Colon (tissue), 2 donors: ENCODE measurements at regions not wholly inside any gene's neighbourhood (a gene's known extent, or its start where the extent isn't known, plus 50 kb on each side); places are given as distances from the start of the nearest gene placed in this dataset.
"Not testable (repeated sequence)": the region's sequence is repeated elsewhere in the genome, so short reads cannot be mapped to it uniquely, and the experiment has no call there.

Source experiments
- FAIRE-seq: peaks from 2 replicates; lab custom pipeline; 2012; peaks lifted over from hg19 to GRCh38; lab: Jason Lieb, UNC
- donor health status: control.
- donor health status: control.

DNA sequence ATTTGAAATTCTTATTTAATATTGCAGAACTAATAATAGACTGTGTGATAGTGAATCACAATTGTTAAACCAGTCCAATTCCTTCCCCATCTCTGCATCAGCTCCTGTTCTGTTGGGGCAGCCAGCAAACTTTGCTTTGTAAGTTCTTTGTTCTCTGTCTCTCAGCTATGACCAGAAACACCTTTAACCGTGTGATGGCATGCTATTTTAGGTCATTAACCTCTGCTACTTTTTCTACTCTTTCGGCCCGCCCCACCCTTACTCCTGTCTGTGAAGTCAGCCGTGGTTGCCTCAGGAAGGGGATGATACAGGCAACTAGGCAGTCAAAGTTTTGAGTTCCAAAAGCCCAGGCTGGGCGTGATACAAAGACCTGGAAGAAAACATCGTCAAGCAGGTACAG lies 51.3 kb upstream of the EGFL6 start:
- no peak for FAIRE-seq

DNA sequence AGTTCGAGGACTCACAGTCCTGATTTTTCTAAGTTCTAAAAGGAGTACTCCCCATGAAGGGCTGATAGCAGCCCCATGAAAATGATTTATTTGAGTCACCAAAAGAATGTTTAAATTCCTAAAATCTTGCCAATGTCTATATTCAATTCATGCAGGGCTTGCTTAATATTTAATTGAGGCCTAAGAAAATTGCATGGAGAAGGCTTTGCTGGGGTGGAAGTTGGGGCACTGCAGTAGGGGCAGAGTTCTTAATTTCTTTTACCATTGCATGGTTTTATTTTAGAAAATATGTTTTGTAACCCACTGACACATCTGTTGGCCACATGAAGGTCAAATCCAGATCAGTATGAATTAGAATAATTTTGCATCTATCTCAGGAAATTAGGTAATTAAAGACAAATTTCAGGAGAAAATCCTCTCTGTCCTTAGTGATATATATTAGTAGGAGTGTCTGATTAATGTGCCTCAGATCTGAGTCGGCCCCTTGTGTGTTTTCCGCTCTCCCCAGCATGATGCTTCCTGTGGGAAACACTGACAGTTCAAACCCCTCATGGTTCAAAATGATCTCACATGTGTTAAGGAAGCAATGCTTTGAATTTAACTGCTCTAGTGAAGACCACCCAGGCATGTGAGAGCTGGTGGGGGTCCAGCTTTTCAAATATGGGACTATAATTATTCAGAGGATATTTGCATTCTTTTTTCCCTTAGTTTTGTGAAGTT lies 54.0 kb upstream of the EGFL6 start:
- no peak for FAIRE-seq

DNA sequence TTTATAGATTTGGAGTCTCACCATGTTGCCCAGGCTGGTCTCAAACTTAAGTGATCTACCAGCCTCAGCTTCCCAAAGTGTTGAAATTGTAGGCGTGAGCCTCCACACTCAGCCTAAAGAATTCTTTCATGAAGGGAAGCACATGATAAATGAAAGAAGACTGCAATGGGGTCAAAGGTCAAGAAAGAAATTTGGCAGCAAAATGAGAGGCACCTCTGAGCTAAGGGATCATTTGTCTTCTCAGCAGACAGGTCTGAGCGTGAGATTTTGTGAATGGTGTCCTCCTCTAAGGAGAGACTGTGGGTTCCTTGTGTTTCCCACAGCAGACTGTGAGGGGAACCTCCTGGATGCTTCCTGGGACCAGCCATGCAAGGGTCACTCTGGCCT lies 57.5 kb upstream of the EGFL6 start:
- FAIRE-seq = no peak

GRCh38 chrX:13511241-13511943 lies 58.0 kb upstream of the EGFL6 start:
- FAIRE-seq = no peak

GRCh38 chrX:13507893-13508292 lies 61.5 kb upstream of the EGFL6 start:
- no peak for FAIRE-seq

GRCh38 chrX:13506574-13506973 lies 62.8 kb upstream of the EGFL6 start:
- peak; percentile 96 for FAIRE-seq

- FAIRE-seq = no peak
Measured at GRCh38 chrX:13502590-13502989, 66.8 kb upstream of the EGFL6 start.

DNA sequence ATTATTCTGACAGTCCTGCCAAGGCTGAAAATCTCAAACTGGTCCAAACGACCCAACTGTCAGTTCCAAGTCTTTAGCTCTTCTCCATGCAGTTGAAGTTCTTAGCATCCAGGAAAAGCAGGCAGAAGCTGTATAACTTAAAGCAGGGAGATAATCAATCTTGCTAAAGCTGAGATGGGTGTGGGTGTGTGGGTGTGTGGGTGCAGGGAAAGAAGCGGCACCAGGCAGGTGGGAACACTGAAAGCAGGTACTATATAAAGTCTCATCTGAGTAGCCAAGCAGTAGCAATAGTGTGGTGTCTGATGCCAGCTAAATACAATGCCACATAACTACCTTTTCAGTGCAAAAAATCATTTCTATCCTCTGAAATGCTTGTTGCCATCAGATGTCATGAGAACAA lies 69.7 kb upstream of the EGFL6 start:
- FAIRE-seq = no peak

GRCh38 chrX:13498238-13498637 lies 71.2 kb upstream of the EGFL6 start:
- no peak for FAIRE-seq

DNA sequence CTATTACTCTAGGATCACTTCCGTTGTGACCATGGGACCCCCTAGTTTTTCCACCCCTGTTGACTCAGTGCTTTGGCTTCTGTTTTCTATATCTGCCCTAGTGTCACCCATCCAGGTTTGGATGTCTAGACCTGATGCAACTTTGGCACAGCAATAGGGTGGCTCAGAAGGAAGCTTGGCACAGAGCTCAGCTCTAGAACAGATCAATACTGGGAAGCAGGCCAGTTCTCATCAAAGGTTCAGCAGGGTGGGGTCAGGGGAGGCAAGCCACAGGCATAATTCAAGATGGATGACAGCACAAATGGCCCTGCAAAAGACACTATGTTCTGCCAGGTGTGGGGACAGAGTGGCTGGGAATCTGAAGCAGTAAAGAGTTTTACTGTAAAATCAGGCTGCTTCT lies 74.2 kb upstream of the EGFL6 start:
- no peak for FAIRE-seq

GRCh38 chrX:13494562-13494961 lies 74.8 kb upstream of the EGFL6 start:
- FAIRE-seq = no peak

GRCh38 chrX:13493659-13494058 lies 75.7 kb upstream of the EGFL6 start:
- FAIRE-seq = no peak

DNA sequence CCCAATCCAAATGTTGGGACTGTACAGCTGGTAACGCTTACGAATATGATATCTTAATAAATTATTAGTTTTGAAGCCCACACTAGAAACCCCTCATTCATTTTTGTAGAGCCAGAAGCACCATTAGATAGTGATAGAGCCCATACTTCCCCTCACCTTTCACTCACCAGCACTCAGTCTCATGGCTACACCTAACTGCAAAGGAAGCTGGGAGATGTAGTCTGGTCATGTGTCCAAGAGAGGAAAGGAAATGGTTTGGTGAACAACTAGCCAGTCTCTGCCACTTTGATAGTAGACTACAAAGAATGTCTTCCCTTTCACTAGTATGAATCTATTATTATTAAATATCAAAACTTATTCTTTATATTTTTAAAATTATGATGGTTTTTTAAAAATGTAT lies 77.1 kb upstream of the EGFL6 start:
- FAIRE-seq = no peak

DNA sequence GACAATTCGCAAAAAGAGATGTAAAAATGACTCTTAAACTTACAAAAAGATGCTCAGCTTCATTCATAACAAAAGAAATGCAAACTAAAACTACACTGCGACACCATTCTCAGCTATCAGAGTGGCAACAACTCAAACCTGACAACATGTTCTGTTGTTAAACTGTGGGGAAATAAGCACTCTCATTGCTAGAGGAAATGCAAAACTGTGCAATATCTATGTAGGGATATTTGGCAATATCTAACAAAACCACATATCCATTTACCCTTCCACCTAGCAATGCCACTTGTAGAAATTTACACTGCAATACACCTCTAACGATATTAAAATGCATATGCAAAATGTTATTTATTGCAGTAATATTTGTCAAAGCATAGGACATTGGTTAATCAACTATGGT lies 78.3 kb upstream of the EGFL6 start:
- no peak for FAIRE-seq

DNA sequence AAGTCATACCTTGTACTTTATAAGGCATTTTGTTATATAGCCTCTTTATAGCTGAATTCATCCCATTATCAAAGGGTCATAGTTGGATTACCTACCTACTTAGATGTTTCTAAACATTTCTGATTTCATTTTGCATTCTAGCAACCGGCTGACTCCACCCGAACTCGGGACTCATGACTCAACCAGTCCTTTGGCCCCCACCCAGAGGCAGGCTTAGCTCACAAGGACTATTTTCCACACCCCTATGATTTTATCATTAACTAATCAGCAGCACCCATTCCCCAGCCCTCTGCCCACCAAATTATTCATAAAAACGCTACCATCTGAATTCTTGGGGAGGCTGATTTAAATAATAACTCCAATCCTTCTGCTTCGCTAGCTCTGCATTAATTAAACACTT lies 79.9 kb upstream of the EGFL6 start:
- FAIRE-seq = no peak

DNA sequence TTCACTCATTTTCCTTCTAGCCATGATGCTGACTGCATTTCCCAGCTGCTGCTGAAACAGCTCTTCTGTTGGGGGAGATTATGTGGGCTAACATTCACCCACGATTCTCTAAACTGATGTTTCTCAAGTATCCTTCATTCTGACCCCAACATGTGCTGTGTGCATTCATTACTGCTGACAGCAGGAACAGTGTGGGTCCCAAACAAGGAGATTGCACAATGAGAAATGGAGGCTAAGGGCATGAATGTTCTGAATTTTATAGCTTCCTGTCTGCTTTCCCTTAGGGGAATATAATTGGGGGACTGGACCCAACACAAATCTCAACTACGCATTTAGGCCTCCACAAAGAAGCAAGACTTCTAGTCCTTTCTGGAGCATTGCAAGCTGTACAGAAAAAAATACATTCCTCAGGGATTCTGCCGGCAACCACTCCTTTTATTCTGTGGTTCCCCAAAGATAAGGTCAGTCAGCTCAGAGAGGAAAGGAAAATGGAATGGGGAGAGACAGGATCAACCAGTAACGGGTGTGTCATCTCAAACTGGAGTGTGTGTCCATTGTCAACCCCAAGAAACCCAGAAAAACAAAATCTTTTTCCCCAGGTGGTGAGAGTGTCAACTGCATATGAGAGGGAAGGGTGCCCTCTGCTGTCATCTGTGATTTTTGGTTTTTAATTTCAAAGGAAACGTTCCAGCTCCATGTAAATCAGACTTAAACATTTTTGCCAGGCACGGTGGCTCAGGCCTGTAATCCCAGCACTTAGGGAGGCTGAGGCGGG lies 81.5 kb upstream of the EGFL6 start:
- FAIRE-seq = peak; percentile 60

GRCh38 chrX:13485167-13485566 lies 84.2 kb upstream of the EGFL6 start:
- no peak for FAIRE-seq

GRCh38 chrX:13483773-13484172 lies 85.6 kb upstream of the EGFL6 start:
- no peak for FAIRE-seq

- peak; percentile 5 for FAIRE-seq
Measured at GRCh38 chrX:13482746-13483541, 86.5 kb upstream of the EGFL6 start.

DNA sequence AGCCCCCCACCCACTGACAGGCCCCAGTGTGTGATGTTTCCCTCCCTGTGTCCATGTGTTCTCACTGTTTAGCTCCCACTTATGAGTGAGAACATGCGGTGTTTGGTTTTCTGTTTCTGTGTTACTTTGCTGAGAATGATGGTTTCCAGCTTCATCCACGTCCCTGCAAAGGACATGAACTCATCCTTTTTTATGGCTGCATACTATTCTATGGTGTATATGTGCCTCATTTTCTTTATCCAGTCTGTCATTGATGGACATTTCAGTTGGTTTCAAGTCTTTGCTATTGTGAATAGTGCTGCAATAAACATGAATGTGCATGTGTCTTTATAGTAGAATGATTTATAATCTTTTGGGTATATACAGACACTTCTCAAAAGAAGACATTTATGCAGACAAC lies 88.6 kb upstream of the EGFL6 start:
- not testable (repeated sequence) for FAIRE-seq

DNA sequence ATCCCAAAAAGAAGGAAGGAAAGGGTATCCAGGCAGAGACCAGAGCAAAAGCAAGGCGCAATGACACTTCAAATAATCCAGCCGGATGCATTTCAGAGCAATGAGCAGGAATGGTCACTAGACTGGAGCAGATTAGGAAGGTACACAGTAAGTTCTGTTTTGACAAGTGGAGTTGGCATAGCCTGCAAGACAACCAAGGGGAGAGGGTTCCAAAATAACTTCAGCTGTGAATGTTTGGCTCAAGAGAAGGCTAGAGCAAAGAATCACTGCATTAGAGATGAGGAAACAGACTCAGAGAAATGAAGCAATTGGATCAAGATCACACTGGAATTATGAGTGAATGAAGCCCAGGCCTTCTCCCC lies 90.0 kb upstream of the EGFL6 start:
- FAIRE-seq = no peak

DNA sequence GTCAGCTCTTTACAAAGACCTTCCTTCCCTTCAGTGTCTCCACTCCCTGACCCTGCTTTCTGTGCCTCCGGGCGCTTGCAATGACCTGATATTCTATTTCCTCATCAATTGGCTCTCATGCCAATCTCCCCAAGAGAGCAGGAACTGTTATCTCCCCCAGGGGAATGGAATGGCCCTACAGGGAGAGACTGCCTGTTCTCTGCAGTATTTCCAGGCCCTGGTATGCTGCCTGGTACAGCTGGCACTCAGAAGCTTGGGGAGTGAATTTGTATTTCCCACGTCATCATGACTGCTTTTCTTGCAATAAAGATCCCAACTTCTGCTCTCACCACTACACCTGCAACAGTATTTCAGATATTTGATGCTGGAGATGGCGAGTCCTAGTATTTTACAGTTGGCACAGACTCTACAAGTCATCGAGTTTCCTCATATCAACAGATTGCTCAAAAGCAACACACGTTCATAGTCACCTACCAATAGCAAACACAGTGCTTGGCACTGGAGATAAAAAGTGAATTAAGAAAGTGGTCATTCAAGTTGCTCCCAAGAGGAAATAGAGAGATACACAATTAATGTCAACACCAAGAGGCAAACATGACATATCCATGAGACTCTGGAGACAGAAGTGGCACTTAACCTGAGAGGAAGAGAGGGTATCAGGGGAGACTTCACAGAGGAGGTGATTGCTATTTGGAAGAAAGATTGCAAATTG lies 90.5 kb upstream of the EGFL6 start:
- FAIRE-seq = no peak
